ENCODE measurements at regions not wholly inside any gene's neighbourhood (a gene's known extent, or its start where the extent isn't known, plus 50 kb on each side); places are given as distances from the start of the nearest gene placed in this dataset.

DNA sequence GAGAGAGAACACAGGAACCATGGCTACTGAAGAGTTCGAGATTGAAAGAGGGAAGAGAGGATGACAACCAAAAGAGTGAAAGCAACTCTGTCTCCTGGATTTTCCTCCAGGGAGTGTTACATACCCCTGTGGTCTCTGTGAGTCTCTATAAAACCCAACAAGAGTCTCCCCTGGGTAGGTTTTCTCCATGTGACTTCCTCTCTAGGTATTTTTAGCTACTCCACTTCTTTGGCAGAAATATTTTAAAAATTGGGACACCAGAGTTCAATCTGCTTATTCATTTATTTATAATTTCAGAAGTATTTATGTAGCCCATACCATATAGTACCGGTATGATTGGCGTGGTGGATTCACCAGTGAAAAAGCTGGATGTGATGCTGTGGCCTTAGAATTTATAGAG, 671.7 kb upstream of the NR2F2 start:
- TF ChIP-seq EZH2 (IDR thresholded peaks at IDR 0.05; ENCODE audit: borderline replicate concordance, low read length), result no peak
- TF ChIP-seq, protein P1, sequence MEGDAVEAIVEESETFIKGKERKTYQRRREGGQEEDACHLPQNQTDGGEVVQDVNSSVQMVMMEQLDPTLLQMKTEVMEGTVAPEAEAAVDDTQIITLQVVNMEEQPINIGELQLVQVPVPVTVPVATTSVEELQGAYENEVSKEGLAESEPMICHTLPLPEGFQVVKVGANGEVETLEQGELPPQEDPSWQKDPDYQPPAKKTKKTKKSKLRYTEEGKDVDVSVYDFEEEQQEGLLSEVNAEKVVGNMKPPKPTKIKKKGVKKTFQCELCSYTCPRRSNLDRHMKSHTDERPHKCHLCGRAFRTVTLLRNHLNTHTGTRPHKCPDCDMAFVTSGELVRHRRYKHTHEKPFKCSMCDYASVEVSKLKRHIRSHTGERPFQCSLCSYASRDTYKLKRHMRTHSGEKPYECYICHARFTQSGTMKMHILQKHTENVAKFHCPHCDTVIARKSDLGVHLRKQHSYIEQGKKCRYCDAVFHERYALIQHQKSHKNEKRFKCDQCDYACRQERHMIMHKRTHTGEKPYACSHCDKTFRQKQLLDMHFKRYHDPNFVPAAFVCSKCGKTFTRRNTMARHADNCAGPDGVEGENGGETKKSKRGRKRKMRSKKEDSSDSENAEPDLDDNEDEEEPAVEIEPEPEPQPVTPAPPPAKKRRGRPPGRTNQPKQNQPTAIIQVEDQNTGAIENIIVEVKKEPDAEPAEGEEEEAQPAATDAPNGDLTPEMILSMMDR (IDR thresholded peaks at IDR 0.05; ENCODE audit: low read length), result no peak
- Histone ChIP-seq H2AFZ (ENCODE audit: low read length) (no peak overlapping the region), H3K36me3 (ENCODE audit: insufficient read depth, low read length) (no peaks in the 10 kb centered on the region), H4K20me1 (ENCODE audit: insufficient read depth, low read length) (no peaks in the 10 kb centered on the region), H3K4me1 (ENCODE audit: insufficient read depth, low read length, severe bottlenecking) (no peaks in the 10 kb centered on the region), H3K4me2 (ENCODE audit: low read length) (no peak overlapping the region), H3K79me2 (ENCODE audit: insufficient read depth, low read length) (no peaks in the 10 kb centered on the region), H3K9ac (ENCODE audit: low read length) (no peak overlapping the region), H3K4me3 (ENCODE audit: low read depth, low read length, poor library complexity, severe bottlenecking) (no peak overlapping the region), H3F3A (ENCODE audit: insufficient read depth, low read length) (no peaks in the 10 kb centered on the region), H3K9me2 (ENCODE audit: low read depth, low read length) (no peaks in the 10 kb centered on the region), H3K27me3 (ENCODE audit: insufficient read depth, low read length) (no peaks in the 10 kb centered on the region), H3K27ac (ENCODE audit: low read depth, low read length, poor library complexity, severe bottlenecking) (no peak overlapping the region), H3K9me3 (ENCODE audit: low read length) (no peaks in the 10 kb centered on the region)

DNA sequence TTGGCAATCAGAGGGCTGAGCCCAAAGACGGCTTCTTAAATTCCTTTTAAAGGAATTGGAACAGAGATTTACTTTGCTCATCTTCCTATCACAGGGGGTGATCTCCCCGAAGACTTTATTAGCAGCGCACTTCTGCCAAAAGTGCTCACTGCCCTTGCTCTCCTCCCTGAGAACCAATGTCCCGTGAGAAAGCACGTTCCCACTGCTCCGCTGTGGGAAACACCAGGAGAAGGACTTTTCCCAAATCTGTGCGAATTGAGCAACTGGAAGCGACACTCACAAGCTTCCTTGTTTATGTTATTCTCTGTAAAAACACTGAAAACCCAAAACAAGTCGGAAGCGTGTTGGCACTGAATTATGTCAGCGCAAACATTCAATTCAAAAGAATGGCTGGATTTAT, 670.8 kb upstream of the NR2F2 start:
- Histone ChIP-seq H4K20me1 (ENCODE audit: insufficient read depth, low read length) (no peaks in the 10 kb centered on the region), H3K27me3 (ENCODE audit: insufficient read depth, low read length) (no peaks in the 10 kb centered on the region), H3K9me3 (ENCODE audit: low read length) (no peaks in the 10 kb centered on the region), H3K4me1 (ENCODE audit: insufficient read depth, low read length, severe bottlenecking) (no peaks in the 10 kb centered on the region), H3K4me2 (ENCODE audit: low read length) (no peak overlapping the region), H3K27ac (ENCODE audit: low read depth, low read length, poor library complexity, severe bottlenecking) (no peak overlapping the region), H3K79me2 (ENCODE audit: insufficient read depth, low read length) (no peaks in the 10 kb centered on the region), H3K4me3 (ENCODE audit: low read depth, low read length, poor library complexity, severe bottlenecking) (no peak overlapping the region), H3F3A (ENCODE audit: insufficient read depth, low read length) (no peaks in the 10 kb centered on the region), H3K9ac (ENCODE audit: low read length) (no peak overlapping the region), H3K9me2 (ENCODE audit: low read depth, low read length) (no peaks in the 10 kb centered on the region), H3K36me3 (ENCODE audit: insufficient read depth, low read length) (no peaks in the 10 kb centered on the region), H2AFZ (ENCODE audit: low read length) (no peak overlapping the region)
- TF ChIP-seq, protein P1 (IDR thresholded peaks at IDR 0.05; ENCODE audit: low read length), result no peak
- TF ChIP-seq EZH2 (IDR thresholded peaks at IDR 0.05; ENCODE audit: borderline replicate concordance, low read length), result no peak

DNA sequence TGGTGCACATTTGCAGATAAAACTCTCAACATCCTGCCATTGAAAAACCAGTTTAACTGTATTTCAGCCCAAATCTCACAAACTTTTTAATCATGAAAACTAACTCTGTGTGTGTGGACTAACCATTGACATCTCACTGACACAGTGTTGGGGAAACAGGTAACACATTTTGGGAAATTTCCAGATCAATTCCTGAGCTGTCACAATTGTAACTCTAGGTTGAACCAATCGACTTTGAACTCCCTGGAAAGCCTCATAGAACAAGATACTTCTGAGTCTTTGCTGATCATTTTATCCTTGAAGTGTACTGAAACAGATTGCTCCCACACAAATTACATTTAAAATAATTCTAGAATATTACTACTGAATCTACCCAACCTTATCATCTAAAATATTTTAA, 667.9 kb upstream of the NR2F2 start:
- H3K27me3 ChIP-seq (ENCODE audit: insufficient read depth, low read length), result no peaks in the 10 kb centered on the region
- H3F3A ChIP-seq (ENCODE audit: insufficient read depth, low read length), result no peaks in the 10 kb centered on the region
- H3K36me3 ChIP-seq (ENCODE audit: insufficient read depth, low read length), result no peaks in the 10 kb centered on the region
- TF ChIP-seq EZH2 (IDR thresholded peaks at IDR 0.05; ENCODE audit: borderline replicate concordance, low read length), result no peak
- TF ChIP-seq, protein P1 (IDR thresholded peaks at IDR 0.05; ENCODE audit: low read length), result no peak
- no peaks in the 10 kb centered on the region for H3K79me2 ChIP-seq (ENCODE audit: insufficient read depth, low read length)
- H3K9me3 ChIP-seq (ENCODE audit: low read length), result no peaks in the 10 kb centered on the region
- no peaks in the 10 kb centered on the region for H3K9me2 ChIP-seq (ENCODE audit: low read depth, low read length)
- no peak overlapping the region for H3K27ac ChIP-seq (ENCODE audit: low read depth, low read length, poor library complexity, severe bottlenecking)
- H2AFZ ChIP-seq (ENCODE audit: low read length), result no peak overlapping the region
- no peak overlapping the region for H3K4me2 ChIP-seq (ENCODE audit: low read length)
- H4K20me1 ChIP-seq (ENCODE audit: insufficient read depth, low read length), result no peaks in the 10 kb centered on the region
- H3K9ac ChIP-seq (ENCODE audit: low read length), result no peak overlapping the region
- H3K4me3 ChIP-seq (ENCODE audit: low read depth, low read length, poor library complexity, severe bottlenecking), result no peak overlapping the region
- H3K4me1 ChIP-seq (ENCODE audit: insufficient read depth, low read length, severe bottlenecking), result no peaks in the 10 kb centered on the region
